ENCODE measurements at regions not wholly inside any gene's neighbourhood (a gene's known extent, or its start where the extent isn't known, plus 50 kb on each side); places are given as distances from the start of the nearest gene placed in this dataset.

DNA sequence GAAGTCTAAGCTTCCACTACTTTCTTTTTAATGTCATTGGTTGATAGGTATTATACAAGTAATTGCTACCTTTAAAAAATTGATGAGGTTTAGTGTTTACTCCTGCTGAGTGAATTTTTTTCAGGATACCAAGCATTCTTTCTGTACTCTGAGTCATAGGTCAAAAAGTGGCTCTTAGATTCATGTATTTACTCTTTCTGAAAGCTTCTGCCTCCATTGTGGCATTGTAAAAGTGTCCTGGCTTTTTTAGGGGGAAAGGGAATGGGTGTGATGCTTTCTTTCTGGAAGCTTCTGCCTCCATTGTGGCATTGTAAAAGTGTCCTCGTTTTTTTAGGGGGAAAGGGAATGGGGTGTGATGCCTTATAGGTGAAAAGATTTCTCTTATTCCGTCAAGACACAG is 286.5 kb downstream of the LPIN1 start:
- ATAC-seq = no peak

GRCh38 chr2:12033494-12033893 is 287.1 kb downstream of the LPIN1 start:
- no peak for ATAC-seq

DNA sequence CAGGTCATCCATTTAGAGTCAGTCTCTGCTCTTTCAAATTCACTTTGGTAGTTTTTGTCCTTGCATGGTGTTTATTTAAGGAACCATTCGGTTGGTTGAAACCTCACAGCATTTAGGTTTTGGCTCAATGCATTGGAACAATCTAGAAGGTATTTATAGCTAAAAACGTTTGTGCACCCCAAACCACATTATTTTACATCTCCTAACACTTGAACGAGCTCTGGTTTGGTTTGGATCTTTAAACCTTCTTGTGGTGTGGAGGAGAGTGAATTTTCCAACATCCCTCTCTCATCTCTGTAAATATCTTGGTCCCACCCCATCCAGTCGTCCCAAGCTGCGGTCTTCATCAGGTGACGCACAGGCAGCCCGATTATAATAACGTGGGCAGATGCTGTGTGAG is 287.9 kb downstream of the LPIN1 start:
- no peak for ATAC-seq

DNA sequence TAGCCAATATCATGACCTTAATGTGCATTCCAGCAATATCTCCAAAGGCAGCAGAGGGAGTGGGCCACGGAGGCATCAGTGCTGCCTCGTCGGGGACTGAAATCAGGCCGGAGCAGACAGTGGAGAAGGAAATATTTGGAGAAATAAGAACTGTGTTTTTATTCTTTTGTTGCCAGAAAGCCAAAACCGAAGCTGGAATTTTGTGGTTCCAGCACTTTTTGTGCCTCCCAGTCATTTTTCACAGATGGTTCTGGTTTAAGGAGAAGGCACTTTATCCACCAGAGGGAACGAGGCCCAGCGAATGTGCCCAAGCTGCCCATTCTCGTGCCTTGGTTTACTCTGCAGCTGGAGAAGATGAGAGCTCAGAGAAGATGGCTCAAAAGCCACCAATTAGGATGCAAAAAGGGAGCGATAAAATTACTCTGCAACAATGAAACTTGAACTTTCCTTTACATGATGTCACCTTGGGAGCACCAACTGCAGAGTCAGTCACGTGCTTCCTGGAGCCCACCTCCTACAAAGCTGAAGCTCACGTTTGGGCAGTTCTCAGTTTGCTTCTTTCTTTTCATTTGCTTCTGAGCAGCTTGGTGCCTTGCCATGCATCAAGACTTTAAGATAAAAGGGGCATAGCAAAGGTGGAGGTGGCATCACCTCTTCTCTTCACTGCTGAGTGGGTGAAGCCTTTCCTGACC is 288.7 kb downstream of the LPIN1 start:
- ATAC-seq = no peak

- no peak for ATAC-seq
Observed at GRCh38 chr2:12035956-12036639, 289.7 kb downstream of the LPIN1 start.

DNA sequence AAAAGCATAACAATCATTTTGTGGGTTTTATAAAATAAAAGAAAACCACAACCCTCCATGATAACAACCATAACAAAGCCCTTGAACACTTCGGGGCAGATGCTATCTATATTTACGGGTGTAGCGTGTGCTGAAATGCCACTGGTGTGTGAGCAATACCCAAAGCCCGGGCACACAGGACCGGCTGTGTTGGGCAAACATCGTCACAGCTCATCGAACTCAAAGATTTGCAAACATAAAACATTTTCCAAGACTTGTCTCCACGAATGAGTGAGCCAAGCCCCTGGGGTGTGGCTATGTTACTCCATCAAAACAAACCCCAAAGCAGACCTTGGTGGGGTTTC is 290.2 kb downstream of the LPIN1 start:
- no peak for ATAC-seq

GRCh38 chr2:12037301-12037700 is 290.9 kb downstream of the LPIN1 start:
- ATAC-seq = no peak

- ATAC-seq = no peak
Observed at GRCh38 chr2:12041236-12041635, 294.8 kb downstream of the LPIN1 start.

GRCh38 chr2:12043131-12043530 is 296.7 kb downstream of the LPIN1 start:
- ATAC-seq = no peak

GRCh38 chr2:12044857-12045256 is 298.4 kb downstream of the LPIN1 start:
- ATAC-seq = no peak

- ATAC-seq = no peak
Observed at GRCh38 chr2:12045864-12046291, 299.4 kb downstream of the LPIN1 start.

- no peak for ATAC-seq
Observed at GRCh38 chr2:12046641-12047040, 300.2 kb downstream of the LPIN1 start.

GRCh38 chr2:12047761-12048160 is 301.3 kb downstream of the LPIN1 start:
- no peak for ATAC-seq

DNA sequence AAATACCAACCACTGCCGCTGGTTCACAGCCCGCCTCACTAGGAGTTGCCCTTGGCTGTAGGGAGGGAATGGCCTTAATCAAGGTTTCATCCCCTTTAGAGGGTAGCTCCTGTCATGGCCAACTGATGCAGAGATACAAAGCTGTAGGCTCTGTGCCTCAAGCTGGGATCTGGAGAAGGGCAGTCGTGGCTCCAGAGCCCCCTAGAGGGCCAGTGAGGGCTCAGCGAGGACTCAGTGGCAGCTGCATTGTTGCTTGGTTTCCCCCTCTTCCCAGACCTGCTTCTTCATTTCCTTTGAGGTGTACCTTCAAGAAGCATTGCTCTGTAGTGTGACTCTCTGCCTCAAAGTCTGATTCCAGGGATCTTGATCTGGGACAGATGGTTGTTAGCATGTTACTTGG is 302.1 kb downstream of the LPIN1 start:
- no peak for ATAC-seq

DNA sequence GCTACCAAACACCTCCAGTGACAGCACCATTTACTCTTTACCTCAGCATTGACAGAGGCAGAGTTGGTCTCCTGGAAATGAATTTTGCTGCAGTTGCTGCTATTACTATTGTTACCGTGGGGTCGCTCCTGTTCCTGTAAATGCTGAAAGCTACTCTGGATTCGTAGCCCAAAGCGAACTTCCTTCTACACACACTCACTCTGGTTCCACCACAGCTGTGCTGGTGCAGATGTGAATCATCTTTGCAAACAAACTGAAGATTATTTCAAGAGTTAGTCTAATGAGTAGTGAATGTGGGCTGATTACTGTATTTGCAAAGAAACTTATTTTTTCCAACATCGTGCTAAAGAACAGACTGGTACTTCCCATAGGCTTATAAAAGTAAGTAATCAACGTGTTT is 304.0 kb downstream of the LPIN1 start:
- ATAC-seq = no peak

DNA sequence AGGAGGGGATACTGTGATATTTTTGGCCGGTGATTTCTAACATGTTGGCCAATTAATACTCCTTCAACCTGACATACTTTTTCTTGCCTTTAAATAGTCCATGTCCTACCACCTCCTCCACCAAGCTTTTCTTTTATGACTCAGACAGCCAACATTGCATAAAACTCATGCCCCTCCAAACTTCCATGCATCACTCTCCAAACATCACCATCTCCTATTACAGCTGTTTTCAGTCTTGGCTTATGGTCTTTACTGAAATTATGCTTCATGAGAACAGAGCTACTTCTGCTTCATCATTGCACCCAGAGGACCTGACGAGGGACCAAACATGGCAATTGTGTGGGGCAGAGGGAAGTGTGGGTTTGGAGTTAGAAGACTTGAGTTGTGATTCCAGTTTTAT is 305.4 kb downstream of the LPIN1 start:
- no peak for ATAC-seq

- ATAC-seq = no peak
Observed at GRCh38 chr2:12052796-12053195, 306.4 kb downstream of the LPIN1 start.

GRCh38 chr2:12054956-12055618 is 308.7 kb downstream of the LPIN1 start:
- ATAC-seq = no peak

GRCh38 chr2:12057436-12058166 is 311.2 kb downstream of the LPIN1 start:
- ATAC-seq = peak in 1 of 2 donors; percentile 68

DNA sequence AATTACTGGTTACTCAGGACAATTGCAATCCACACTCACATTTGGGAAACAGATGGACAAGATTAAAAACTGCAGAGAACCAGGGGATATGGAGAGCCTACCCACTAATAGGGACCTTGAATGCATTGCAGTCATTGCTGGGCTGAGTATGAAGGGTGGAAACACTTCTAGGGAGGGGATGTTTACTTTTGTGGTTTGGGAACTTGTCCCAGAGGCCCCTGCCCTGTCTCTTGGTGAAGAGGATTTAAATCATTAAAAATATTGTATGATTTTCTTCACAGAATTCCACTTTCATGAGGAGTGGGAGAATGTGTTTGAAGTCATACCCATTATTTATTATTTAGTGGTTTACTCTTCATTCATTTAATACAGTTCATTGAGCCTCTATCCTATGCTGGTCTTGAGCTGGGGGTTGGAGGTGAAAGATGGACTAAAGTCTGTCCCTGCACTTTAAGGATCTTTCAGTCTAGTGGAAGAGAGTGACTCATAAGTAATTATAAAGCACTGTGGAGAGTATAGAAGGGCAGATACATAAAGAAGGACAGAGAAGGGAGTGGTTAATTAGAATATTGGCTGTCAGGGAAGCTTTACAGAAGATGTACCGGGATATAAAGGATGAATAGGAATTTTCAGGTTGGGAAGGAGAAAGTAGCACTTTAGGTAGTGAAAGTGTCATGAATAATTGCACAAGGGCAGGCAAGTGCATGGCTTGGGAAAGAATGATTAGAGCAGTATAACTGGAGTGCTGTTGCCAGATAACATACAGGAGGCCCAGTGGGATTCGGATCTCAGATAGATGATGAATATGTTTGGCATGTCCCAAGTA is 313.4 kb downstream of the LPIN1 start:
- ATAC-seq = no peak

DNA sequence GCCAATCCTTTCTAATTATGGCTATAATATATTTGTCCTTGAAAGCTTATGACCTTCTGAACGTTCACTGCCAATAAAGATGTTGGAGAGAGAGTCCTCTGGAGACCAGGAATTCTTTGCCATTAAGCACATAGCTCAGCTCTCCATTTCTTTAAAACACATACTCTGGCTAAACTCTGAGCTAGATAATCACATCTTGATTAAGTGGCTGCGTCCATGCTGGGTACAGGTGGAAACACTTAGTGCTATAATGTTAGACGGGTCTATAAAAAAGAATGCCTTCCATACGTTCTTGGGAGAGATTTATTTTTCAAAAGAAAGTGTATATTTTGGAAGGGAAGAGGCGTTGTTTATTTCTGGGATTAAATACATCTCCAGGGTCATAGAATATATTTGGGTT is 314.5 kb downstream of the LPIN1 start:
- no peak for ATAC-seq

DNA sequence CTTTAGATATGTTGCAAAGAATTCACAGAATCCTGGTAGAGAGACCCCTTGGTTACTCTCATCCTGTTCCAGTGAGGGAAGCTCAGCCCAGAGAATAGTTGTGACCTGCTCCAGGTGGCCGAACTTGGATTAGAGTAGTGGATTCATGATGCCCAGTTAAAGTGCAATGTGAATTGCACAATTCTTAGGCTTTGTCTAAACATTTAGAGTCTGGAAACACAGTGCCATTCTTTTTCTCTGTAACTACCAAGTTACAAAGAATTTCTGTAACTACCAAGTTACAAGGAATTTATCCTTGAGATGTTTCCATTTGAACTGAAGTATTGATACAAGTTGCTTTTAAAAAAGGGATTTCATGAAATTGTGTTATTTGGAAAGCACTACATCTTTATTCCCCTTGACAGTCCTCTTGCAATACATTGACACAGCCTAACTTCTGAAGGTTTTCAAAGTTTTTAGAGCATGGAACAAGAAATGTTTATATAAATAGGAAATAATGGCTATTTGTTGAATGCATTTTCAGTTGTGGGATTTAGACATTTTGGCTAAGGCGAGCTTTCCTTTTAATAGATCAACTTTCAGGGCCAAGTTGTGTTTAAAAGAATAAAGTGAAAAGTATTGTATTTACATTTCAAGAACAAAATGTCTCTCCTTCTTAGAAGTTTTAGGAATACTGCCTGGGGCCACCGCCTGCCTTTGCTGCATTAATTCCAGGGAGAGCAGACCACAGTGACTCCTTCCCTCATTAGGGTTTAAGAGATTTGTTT is 315.0 kb downstream of the LPIN1 start:
- ATAC-seq = no peak
